Uterus (tissue), 3 donors: ENCODE measurements at regions not wholly inside any gene's neighbourhood (a gene's known extent, or its start where the extent isn't known, plus 50 kb on each side); places are given as distances from the start of the nearest gene placed in this dataset.

Experiments used
- DNase-seq, 2 donors: peaks; one replicate each; pipeline ENCODE4 v3.0.0-alpha.2; 2019 to 2020
- H3K27ac ChIP-seq, 2 donors: fragments of 200-600 bp; sonication (generic); 1 replicate in 1 of 2; 2 replicates in 1 of 2; pipeline ENCODE4 v1.5.1; 2016 to 2018
- H3K27me3 ChIP-seq, 2 donors: fragments of 200-600 bp; sonication (generic); one replicate each; pipeline ENCODE4 v1.5.1; 2018 to 2019; ENCODE audit warnings: control low read depth in 1 of 2
- H3K36me3 ChIP-seq, 2 donors: fragments of 200-600 bp; sonication (generic); one replicate each; pipeline ENCODE4 v1.5.1; 2019; ENCODE audit warnings: control low read depth in 1 of 2
- H3K4me1 ChIP-seq, 2 donors: fragments of 200-600 bp; sonication (generic); one replicate each; pipeline ENCODE4 v1.5.1; 2018 to 2019; ENCODE audit warnings: control low read depth in 1 of 2
- H3K4me3 ChIP-seq, 2 donors: fragments of 200-600 bp; sonication (generic); 1 replicate in 1 of 2; 2 replicates in 1 of 2; pipeline ENCODE4 v1.5.1; 2018 to 2019; ENCODE audit warnings: mild to moderate bottlenecking in 1 of 2
- H3K9me3 ChIP-seq, 2 donors: fragments of 200-600 bp; sonication (generic); one replicate each; pipeline ENCODE4 v1.5.1; 2019; ENCODE audit warnings: control low read depth in 1 of 2
- POLR2A ChIP-seq, 2 donors: fragments of 450-650 bp; IDR thresholded peaks; one replicate each; pipeline ENCODE4 v1.6.1; 2016; ENCODE audit warnings: antibody characterized with exemption in 2 of 2, mild to moderate bottlenecking in 1 of 2, moderate library complexity in 1 of 2
- intact Hi-C: fragments of 100-400 bp; cut with DNase I; formaldehyde crosslinking; loops from one replicate; pipeline ENCODE4 v1.15.1; 2023; ENCODE audit warnings: low total_unique reads
- TF ChIP-seq, protein P1 (sequence below), 4 experiments: fragments of 200-600 bp in 2 of 4; fragments of 450-650 bp in 2 of 4; sonication (generic) in 2 of 4; IDR thresholded peaks; one replicate each; pipeline ENCODE4 v1.5.1; 2016 to 2019; ENCODE audit warnings: antibody characterized with exemption in 4 of 4, mild to moderate bottlenecking in 2 of 4, moderate library complexity in 1 of 4
- donor health status: DM: yes; HTN: yes; CAD: no.

DNA sequence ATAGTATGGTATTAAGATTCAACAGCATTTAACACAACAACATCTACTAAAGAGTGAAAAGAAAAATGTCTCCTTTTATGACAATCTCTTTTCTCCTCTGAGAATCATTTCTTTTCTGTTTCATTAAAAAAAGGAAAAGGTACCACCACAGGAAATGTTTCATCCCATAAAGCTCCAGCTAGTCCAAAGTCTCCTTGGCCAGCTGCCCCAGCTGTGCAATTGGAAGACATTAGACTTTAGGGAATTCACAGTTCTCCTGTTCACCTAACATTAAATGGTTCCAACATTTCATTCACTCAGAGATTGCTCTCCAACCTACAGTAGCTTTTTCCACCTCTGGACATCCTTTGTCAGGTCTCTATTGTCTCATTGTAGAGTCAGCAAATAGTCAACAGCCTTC lies 78.7 kb upstream of the YPEL5 start:
- H3K27me3 ChIP-seq = no peaks in the 10 kb centered on the region
- TF ChIP-seq, protein P1, sequence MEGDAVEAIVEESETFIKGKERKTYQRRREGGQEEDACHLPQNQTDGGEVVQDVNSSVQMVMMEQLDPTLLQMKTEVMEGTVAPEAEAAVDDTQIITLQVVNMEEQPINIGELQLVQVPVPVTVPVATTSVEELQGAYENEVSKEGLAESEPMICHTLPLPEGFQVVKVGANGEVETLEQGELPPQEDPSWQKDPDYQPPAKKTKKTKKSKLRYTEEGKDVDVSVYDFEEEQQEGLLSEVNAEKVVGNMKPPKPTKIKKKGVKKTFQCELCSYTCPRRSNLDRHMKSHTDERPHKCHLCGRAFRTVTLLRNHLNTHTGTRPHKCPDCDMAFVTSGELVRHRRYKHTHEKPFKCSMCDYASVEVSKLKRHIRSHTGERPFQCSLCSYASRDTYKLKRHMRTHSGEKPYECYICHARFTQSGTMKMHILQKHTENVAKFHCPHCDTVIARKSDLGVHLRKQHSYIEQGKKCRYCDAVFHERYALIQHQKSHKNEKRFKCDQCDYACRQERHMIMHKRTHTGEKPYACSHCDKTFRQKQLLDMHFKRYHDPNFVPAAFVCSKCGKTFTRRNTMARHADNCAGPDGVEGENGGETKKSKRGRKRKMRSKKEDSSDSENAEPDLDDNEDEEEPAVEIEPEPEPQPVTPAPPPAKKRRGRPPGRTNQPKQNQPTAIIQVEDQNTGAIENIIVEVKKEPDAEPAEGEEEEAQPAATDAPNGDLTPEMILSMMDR (IDR thresholded peaks at IDR 0.05) = no peak
- no peak for TF ChIP-seq POLR2A (IDR thresholded peaks at IDR 0.05)
- H3K4me1 ChIP-seq = no peaks in the 10 kb centered on the region
- intact Hi-C loops = no loop called here
- peaks cover 0 to 6% of the 10 kb centered on the region in 2 donors for H3K9me3 ChIP-seq
- no peaks in the 10 kb centered on the region for H3K36me3 ChIP-seq
- no peak overlapping the region for H3K4me3 ChIP-seq
- DNase-seq = no peak
- no peak overlapping the region for H3K27ac ChIP-seq

DNA sequence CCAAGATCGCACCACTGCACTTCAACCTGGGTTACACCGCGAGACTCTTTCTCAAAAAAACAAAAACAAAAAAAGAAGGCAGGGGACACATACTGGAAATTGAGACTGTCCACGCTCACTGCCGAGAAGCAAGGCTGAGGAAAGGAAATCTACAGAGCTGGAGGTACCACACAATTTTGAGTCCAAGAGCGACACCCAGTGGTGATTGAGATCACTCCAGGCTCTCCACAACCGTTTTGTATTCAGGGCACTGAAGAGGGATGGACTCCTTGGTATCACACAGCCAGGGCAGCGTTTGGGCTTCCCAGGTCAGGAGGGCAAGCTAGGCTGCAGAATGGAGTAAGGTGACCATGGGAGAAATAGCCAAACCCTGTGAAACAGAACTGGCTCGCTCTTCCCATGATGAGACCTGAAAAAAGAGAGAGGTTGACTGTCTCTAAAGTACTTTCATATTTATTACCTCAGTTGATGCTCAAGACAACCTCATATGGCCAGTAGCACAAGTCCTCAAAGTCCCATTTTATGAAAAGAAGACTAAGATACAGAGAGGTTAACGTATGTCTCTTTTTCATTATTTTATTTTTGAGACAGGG lies 74.5 kb upstream of the YPEL5 start:
- H3K9me3 ChIP-seq = no peaks in the 10 kb centered on the region
- DNase-seq = peak; percentile 38 to 46
- H3K27me3 ChIP-seq = no peaks in the 10 kb centered on the region
- intact Hi-C loops = no loop called here
- no peak overlapping the region for H3K27ac ChIP-seq
- no peaks in the 10 kb centered on the region for H3K36me3 ChIP-seq
- no peaks in the 10 kb centered on the region for H3K4me1 ChIP-seq
- no peak overlapping the region for H3K4me3 ChIP-seq
- TF ChIP-seq, protein P1 (IDR thresholded peaks at IDR 0.05) = peak; percentile 35 to 51 (median 44)
- no peak for TF ChIP-seq POLR2A (IDR thresholded peaks at IDR 0.05)

DNA sequence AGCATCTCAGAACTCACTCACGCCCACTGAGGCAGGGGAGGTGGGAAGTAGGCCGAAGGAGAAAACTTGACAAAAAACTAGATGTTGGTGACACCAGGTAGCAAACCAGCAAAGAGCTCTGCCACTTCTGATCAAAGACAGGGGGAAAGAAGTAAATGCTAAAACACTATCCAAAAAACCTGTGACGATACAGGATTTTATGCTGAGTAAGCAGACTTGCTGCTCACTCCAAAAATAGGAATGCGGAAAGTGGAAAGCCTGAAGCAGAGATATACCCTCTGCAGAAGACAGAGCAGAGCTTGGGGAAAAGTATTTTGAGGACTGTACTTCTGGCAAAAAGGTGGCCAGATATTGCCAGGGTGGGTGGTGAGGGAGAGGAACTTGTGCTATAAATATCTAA lies 73.3 kb upstream of the YPEL5 start:
- no peaks in the 10 kb centered on the region for H3K4me1 ChIP-seq
- DNase-seq = no peak
- H3K9me3 ChIP-seq = no peaks in the 10 kb centered on the region
- no peaks in the 10 kb centered on the region for H3K36me3 ChIP-seq
- H3K27me3 ChIP-seq = no peaks in the 10 kb centered on the region
- no peak overlapping the region for H3K4me3 ChIP-seq
- intact Hi-C loops = no loop called here
- TF ChIP-seq, protein P1 (IDR thresholded peaks at IDR 0.05) = no peak
- TF ChIP-seq POLR2A (IDR thresholded peaks at IDR 0.05) = no peak
- H3K27ac ChIP-seq = no peak overlapping the region

DNA sequence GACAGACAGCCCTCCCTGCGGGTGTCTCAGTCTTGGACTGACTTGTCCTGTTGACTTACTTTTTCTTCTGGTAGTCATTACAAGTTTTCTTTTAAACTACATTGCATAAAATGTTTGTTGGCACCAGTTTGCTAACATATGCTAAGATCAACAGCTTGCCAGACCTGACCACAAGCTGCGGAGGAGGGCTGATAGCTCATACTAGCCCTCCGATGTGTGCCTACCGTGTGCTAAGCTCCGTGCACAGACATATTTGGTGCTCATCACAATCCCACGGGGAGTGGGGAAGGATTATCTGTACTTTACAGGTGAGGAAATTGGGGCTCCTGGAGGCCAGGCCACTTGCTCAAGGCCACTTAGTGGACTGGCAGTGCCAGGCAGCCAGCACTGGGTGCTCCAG lies 72.8 kb upstream of the YPEL5 start:
- H3K9me3 ChIP-seq = no peaks in the 10 kb centered on the region
- H3K4me1 ChIP-seq = no peaks in the 10 kb centered on the region
- intact Hi-C loops = no loop called here
- H3K27me3 ChIP-seq = no peaks in the 10 kb centered on the region
- no peak overlapping the region for H3K27ac ChIP-seq
- TF ChIP-seq, protein P1 (IDR thresholded peaks at IDR 0.05) = no peak
- no peak for DNase-seq
- H3K36me3 ChIP-seq = no peaks in the 10 kb centered on the region
- H3K4me3 ChIP-seq = no peak overlapping the region

DNA sequence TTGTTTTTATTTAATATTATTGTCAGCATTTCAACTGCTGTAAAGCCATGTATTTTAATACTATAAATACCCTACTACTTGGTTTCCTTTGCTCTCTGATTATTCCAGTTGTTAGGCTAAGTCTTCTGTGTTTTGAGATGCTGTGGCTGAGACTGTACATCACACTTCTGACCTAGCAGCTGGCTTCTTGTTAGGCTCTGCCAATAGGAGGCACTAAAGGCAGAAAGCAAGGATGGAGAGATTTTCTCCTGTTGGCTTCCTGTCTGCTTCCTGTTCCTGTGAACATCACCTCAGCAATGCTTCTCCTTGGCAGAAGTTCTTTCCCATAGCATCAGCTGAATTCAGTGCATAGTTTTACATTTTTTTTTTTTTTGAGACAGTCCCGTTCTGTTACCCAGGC lies 68.3 kb upstream of the YPEL5 start:
- intact Hi-C loops = no loop called here
- H3K27me3 ChIP-seq = no peaks in the 10 kb centered on the region

More for the DNA sequence above, 68.3 kb upstream of the YPEL5 start:
- H3K9me3 ChIP-seq = no peaks in the 10 kb centered on the region
- no peaks in the 10 kb centered on the region for H3K4me1 ChIP-seq
- TF ChIP-seq, protein P1 (IDR thresholded peaks at IDR 0.05) = no peak
- TF ChIP-seq POLR2A (IDR thresholded peaks at IDR 0.05) = no peak
- H3K4me3 ChIP-seq = no peak overlapping the region
- no peak for DNase-seq
- no peaks in the 10 kb centered on the region for H3K36me3 ChIP-seq
- H3K27ac ChIP-seq = no peak overlapping the region
